UCSD-AML1 (cell line): ENCODE measurements at regions not wholly inside any gene's neighbourhood (a gene's known extent, or its start where the extent isn't known, plus 50 kb on each side); places are given as distances from the start of the nearest gene placed in this dataset.

Source experiments
- DNase-seq: peaks from one replicate; lab custom pipeline; 2025; ENCODE audit not compliant: unreplicated experiment; lab: John Stamatoyannopoulos, UW

GRCh38 chr16:87252269-87252970, 64.8 kb downstream of the C16orf95 start:
- no peak for DNase-seq
